ENCODE measurements at regions not wholly inside any gene's neighbourhood (a gene's known extent, or its start where the extent isn't known, plus 50 kb on each side); places are given as distances from the start of the nearest gene placed in this dataset.

- 89% methylated on average over 17 of the region's 17 CpGs for WGBS
- DNase-seq (ENCODE audit: extremely low spot score) = no peak
These were observed 95.0 kb downstream of the ERMARD start for GRCh38 chr6:169846286-169847056.

GRCh38 chr6:169845426-169846285 is 94.2 kb downstream of the ERMARD start:
- no peak overlapping the region for H3K4me3 ChIP-seq (ENCODE audit: low read depth, low read length)
- no peaks in the 10 kb centered on the region for H3K4me1 ChIP-seq (ENCODE audit: insufficient read depth)
- no peaks in the 10 kb centered on the region for H3K36me3 ChIP-seq (ENCODE audit: insufficient read depth)
- DNase-seq (ENCODE audit: extremely low spot score) = no peak
- H3K27ac ChIP-seq (ENCODE audit: low read depth) = no peak overlapping the region
- 86% methylated on average over 24 of the region's 24 CpGs for WGBS

More at GRCh38 chr6:169846286-169847056, 95.0 kb downstream of the ERMARD start:
- Histone ChIP-seq H3K4me3 (ENCODE audit: low read depth, low read length) (no peak overlapping the region), H3K4me1 (ENCODE audit: insufficient read depth) (no peaks in the 10 kb centered on the region), H3K27ac (ENCODE audit: low read depth) (no peak overlapping the region), H3K36me3 (ENCODE audit: insufficient read depth) (no peaks in the 10 kb centered on the region)

- no peaks in the 10 kb centered on the region for H3K4me1 ChIP-seq (ENCODE audit: insufficient read depth)
- H3K36me3 ChIP-seq (ENCODE audit: insufficient read depth) = no peaks in the 10 kb centered on the region
- H3K27ac ChIP-seq (ENCODE audit: low read depth) = no peak overlapping the region
- 68% methylated on average over 9 of the region's 9 CpGs for WGBS
- DNase-seq (ENCODE audit: extremely low spot score) = no peak
- no peak overlapping the region for H3K4me3 ChIP-seq (ENCODE audit: low read depth, low read length)
These were observed 93.5 kb downstream of the ERMARD start for GRCh38 chr6:169844946-169845345.

DNA sequence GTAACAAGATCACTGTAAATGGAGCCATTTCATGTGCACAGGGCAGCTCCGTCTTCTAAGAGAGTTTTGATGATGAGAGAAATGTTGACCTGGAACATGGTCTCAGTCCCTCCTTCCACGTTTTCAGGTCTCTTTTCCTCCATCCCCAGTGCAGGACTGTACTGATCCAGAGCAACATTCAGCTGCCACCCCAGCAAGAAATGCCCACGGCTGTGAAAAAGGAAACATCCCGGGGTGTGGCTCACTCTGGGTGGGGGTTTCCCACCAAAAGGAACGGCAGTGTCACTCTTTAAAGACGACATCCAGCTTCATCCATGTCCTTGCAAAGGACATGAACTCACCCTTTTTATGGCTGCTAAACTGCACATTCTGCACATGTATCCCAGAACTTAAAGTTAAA is 92.6 kb downstream of the ERMARD start:
- H3K4me1 ChIP-seq (ENCODE audit: insufficient read depth) = no peaks in the 10 kb centered on the region
- H3K27ac ChIP-seq (ENCODE audit: low read depth) = no peak overlapping the region
- WGBS = 65% methylated on average over 6 of the region's 6 CpGs
- no peak overlapping the region for H3K4me3 ChIP-seq (ENCODE audit: low read depth, low read length)
- H3K36me3 ChIP-seq (ENCODE audit: insufficient read depth) = no peaks in the 10 kb centered on the region
- no peak for DNase-seq (ENCODE audit: extremely low spot score)

GRCh38 chr6:169843110-169843509 is 91.7 kb downstream of the ERMARD start:
- no peak for DNase-seq (ENCODE audit: extremely low spot score)
- H3K36me3 ChIP-seq (ENCODE audit: insufficient read depth) = no peaks in the 10 kb centered on the region
- 83% methylated on average over 5 of the region's 5 CpGs for WGBS
- no peak overlapping the region for H3K4me3 ChIP-seq (ENCODE audit: low read depth, low read length)
- H3K4me1 ChIP-seq (ENCODE audit: insufficient read depth) = no peaks in the 10 kb centered on the region
- no peak overlapping the region for H3K27ac ChIP-seq (ENCODE audit: low read depth)

DNA sequence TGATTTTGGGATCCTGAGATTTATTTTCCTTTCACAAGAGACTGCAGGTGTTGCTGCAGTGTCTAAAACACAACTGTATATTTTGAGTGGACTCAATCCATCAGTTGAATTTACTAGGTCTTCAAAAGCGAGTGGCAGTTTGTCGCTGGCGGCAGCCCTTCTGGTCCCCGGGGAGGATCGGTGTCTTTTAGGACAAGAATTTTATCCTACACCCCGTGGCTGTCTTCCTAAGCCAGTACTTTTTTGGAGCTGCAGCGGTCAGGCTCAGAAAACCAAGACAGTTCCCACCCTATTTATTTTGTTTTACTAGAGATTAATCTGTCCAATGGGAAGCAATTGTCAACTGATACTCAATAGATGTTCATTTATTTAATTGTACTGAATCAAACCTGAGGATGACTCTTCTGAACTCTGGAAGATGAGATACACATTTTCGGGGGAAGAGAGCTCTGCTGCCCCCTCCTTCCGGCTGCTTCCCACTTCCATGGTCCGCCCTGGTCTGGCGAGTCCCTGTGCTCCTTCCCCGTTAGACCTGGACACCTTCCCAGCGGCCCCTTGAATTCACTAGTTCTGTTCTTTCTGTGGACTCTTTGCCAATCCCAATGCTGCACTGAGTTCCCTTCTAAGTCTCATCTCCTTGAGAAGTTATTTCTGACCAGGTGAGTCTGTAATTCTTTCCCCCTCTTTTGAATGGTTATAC is 90.6 kb downstream of the ERMARD start:
- no peak for DNase-seq (ENCODE audit: extremely low spot score)
- Histone ChIP-seq H3K4me1 (ENCODE audit: insufficient read depth) (no peaks in the 10 kb centered on the region), H3K27ac (ENCODE audit: low read depth) (no peak overlapping the region), H3K4me3 (ENCODE audit: low read depth, low read length) (no peak overlapping the region), H3K36me3 (ENCODE audit: insufficient read depth) (no peaks in the 10 kb centered on the region)
- 78% methylated on average over 13 of the region's 13 CpGs for WGBS

DNA sequence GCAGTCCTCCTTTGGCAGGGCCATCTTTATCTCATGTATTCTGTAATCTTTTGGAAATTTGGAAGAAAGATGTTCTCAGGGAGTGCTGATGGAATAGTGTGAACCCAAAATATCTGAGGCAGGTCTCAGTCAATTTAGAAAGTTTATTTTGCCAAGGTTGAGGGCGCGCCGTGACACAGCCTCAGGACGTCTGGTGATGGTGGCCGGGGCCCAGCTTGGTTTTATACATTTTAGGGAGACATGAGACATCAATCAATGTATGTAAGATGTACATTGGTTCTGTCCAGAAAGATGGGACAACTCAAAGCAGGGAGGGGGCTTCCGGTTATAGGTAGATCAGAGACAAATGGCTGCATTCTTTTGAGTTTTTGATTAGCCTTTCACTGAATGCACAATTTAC is 89.8 kb downstream of the ERMARD start:
- WGBS = 90% methylated on average over 6 of the region's 6 CpGs

DNA sequence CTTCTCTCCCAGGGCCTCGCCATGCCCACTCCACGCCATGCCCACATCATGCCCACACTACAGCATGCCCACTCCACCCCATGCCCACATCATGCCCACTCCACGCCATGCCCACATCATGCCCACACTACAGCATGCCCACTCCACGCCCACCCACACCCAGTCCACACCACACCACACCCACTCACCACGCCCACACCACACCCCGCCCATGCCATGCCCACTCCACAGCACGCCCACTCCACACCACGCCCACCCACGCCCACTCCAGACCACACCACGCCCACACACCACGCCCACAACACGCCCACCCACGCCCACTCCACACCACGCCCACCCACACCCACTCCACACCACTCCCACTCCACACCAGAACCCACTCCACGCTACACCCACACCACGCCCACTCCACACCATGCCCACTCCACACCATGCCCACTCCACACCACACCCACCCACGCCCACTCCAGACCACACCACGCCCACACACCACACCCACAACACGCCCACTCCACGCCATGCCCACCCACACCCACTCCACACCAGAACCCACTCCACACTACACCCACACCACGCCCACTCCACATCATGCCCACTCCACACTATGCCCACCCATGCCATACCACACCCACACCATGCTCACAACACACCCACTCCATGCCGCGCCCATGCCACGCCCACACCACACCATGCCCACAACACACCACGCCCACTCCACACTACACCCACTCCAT is 88.6 kb downstream of the ERMARD start:
- DNase-seq (ENCODE audit: extremely low spot score) = no peak
- 84% methylated on average over 25 of the region's 25 CpGs for WGBS
- Histone ChIP-seq H3K4me1 (ENCODE audit: insufficient read depth) (no peaks in the 10 kb centered on the region), H3K36me3 (ENCODE audit: insufficient read depth) (no peaks in the 10 kb centered on the region), H3K27ac (ENCODE audit: low read depth) (no peak overlapping the region), H3K4me3 (ENCODE audit: low read depth, low read length) (no peak overlapping the region)

More for the DNA sequence above, 89.8 kb downstream of the ERMARD start:
- DNase-seq (ENCODE audit: extremely low spot score) = no peak
- Histone ChIP-seq H3K4me3 (ENCODE audit: low read depth, low read length) (no peak overlapping the region), H3K4me1 (ENCODE audit: insufficient read depth) (no peaks in the 10 kb centered on the region), H3K27ac (ENCODE audit: low read depth) (no peak overlapping the region), H3K36me3 (ENCODE audit: insufficient read depth) (no peaks in the 10 kb centered on the region)

GRCh38 chr6:169839493-169839892 is 88.1 kb downstream of the ERMARD start:
- WGBS = 94% methylated on average over 10 of the region's 10 CpGs
- no peak for DNase-seq (ENCODE audit: extremely low spot score)

DNA sequence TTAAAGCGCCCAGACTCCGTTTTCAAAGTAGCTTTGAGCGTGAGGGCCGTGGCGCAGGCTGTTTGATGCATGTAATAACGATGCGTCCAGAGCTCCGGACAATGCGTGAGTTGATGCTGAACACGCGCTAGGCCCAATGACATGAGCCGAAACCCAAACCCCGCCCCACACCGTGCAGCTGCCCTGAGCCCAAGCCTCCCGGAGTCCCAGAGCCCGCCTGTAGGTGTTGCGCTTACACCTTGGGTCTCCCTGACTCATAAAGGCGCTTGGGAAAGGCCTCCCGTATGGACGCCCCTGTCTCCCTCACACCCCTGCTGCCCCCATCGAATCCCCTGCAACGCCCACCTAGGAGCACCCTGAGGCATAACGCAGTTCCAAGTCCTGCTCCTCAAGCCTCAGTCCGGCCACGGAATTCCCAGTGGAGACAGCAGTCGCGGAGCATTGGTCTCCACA is 87.6 kb downstream of the ERMARD start:
- Histone ChIP-seq H3K4me1 (ENCODE audit: insufficient read depth) (no peaks in the 10 kb centered on the region), H3K27ac (ENCODE audit: low read depth) (no peak overlapping the region), H3K4me3 (ENCODE audit: low read depth, low read length) (no peak overlapping the region), H3K36me3 (ENCODE audit: insufficient read depth) (no peaks in the 10 kb centered on the region)
- 93% methylated on average over 27 of the region's 27 CpGs for WGBS
- DNase-seq (ENCODE audit: extremely low spot score) = no peak

More at GRCh38 chr6:169839493-169839892, 88.1 kb downstream of the ERMARD start:
- Histone ChIP-seq H3K36me3 (ENCODE audit: insufficient read depth) (no peaks in the 10 kb centered on the region), H3K27ac (ENCODE audit: low read depth) (no peak overlapping the region), H3K4me3 (ENCODE audit: low read depth, low read length) (no peak overlapping the region), H3K4me1 (ENCODE audit: insufficient read depth) (no peaks in the 10 kb centered on the region)

- Histone ChIP-seq H3K36me3 (ENCODE audit: insufficient read depth) (no peaks in the 10 kb centered on the region), H3K27ac (ENCODE audit: low read depth) (no peak overlapping the region), H3K4me3 (ENCODE audit: low read depth, low read length) (no peak overlapping the region), H3K4me1 (ENCODE audit: insufficient read depth) (no peaks in the 10 kb centered on the region)
- DNase-seq (ENCODE audit: extremely low spot score) = no peak
- 86% methylated on average over 27 of the region's 27 CpGs for WGBS
These were observed 87.1 kb downstream of the ERMARD start for GRCh38 chr6:169838346-169839028.

- 82% methylated on average over 17 of the region's 17 CpGs for WGBS
- no peak for DNase-seq (ENCODE audit: extremely low spot score)
- no peaks in the 10 kb centered on the region for H3K4me1 ChIP-seq (ENCODE audit: insufficient read depth)
- no peaks in the 10 kb centered on the region for H3K36me3 ChIP-seq (ENCODE audit: insufficient read depth)
- H3K4me3 ChIP-seq (ENCODE audit: low read depth, low read length) = no peak overlapping the region
- H3K27ac ChIP-seq (ENCODE audit: low read depth) = no peak overlapping the region
These were observed 86.3 kb downstream of the ERMARD start for GRCh38 chr6:169837529-169838250.

Data from urinary bladder (tissue), 3 donors.